ENCODE measurements at regions not wholly inside any gene's neighbourhood (a gene's known extent, or its start where the extent isn't known, plus 50 kb on each side); places are given as distances from the start of the nearest gene placed in this dataset.

DNA sequence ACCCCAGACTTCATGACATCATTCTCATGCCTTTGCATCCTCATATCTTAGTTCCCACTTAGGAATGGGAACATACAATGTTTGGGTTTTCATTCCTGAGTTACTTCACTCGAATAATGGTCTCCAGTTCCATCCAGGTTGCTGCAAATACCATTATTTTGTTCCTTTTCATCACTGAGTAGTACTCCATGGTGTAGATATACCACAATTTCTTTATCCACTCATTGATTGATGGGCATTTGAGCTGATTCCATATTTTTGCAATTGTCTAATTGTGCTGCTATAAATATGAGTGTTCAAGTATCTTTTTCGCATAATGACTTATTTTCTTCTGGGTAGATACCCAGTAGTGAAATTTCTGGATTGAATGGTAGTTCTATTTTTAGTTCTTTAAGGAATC is 1026.8 kb downstream of the STPG2 start:
- TF ChIP-seq EZH2 (IDR thresholded peaks at IDR 0.05; ENCODE audit: low read length) = no peak
- TF ChIP-seq, protein P1, sequence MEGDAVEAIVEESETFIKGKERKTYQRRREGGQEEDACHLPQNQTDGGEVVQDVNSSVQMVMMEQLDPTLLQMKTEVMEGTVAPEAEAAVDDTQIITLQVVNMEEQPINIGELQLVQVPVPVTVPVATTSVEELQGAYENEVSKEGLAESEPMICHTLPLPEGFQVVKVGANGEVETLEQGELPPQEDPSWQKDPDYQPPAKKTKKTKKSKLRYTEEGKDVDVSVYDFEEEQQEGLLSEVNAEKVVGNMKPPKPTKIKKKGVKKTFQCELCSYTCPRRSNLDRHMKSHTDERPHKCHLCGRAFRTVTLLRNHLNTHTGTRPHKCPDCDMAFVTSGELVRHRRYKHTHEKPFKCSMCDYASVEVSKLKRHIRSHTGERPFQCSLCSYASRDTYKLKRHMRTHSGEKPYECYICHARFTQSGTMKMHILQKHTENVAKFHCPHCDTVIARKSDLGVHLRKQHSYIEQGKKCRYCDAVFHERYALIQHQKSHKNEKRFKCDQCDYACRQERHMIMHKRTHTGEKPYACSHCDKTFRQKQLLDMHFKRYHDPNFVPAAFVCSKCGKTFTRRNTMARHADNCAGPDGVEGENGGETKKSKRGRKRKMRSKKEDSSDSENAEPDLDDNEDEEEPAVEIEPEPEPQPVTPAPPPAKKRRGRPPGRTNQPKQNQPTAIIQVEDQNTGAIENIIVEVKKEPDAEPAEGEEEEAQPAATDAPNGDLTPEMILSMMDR (optimal IDR thresholded peaks at IDR 0.05 in 1 of 3, IDR thresholded peaks at IDR 0.05 in 1 of 3, conservative IDR thresholded peaks at IDR 0.05 in 1 of 3; ENCODE audit: extremely low read depth in 1 of 3, insufficient read depth in 2 of 3, low read length in 3 of 3) = no peak

All from keratinocyte (primary cell).